ELR (cell line): ENCODE measurements at regions not wholly inside any gene's neighbourhood (a gene's known extent, or its start where the extent isn't known, plus 50 kb on each side); places are given as distances from the start of the nearest gene placed in this dataset.
"Not testable (repeated sequence)": the region's sequence is repeated elsewhere in the genome, so short reads cannot be mapped to it uniquely, and the experiment has no call there.

Source experiments
- DNase-seq: peaks from one replicate; pipeline ENCODE4 v3.0.0-alpha.2; 2015; ENCODE audit warnings: low read depth

DNA sequence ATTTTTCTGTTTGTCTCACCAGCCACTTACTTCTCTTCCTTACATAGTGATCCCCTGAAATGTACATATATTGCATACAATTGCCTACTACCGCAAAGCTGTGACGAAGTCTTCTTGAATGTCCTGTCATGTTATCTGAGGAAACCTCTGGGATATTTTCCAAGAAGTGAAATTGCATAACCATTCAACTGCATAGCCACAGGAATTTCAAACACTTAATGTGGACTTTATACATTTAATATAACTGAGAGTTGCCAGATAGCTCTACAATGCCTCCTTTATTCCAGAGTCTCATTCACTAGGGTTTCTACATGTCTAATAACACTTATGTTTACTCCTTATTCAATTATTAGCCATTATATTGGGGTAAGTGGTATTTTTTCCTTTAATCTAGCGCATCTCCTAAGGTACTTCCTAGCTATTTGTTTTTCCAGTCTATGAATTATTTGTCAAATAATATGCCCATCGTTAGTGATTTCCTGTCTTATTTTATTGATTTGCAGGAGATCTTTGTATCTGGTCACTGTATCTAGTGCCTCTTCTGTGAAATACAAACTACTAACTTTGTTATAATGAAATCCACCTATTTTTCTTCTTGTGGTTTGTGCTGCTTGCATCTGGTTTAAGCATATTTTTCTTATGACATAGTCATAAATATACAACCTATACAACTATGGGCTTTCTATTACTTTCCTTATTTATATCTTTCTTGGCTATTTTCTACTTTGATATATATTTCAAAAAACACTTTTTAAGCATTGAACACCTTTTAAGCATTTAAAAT, 69.2 kb upstream of the GRID2 start:
- DNase-seq: peak; percentile 92

DNA sequence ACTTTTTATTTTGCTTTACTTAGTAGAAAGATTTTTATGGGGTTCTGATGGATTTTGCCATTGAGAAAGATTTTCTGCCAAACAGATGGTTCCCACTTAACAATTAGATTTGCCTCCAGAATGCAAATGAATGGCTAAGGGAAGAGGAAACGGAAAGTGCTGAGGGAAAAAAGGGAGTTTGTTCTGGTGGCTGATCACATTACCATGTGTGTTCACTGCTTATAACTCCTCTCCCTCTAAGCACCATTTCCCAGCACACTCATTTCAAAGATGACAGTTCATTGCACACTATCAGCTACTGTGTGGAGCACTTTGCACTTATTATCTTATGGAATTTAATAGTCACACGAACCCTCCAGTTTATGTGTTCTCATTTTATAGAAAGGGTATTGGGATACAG, 68.0 kb upstream of the GRID2 start:
- DNase-seq: no peak

DNA sequence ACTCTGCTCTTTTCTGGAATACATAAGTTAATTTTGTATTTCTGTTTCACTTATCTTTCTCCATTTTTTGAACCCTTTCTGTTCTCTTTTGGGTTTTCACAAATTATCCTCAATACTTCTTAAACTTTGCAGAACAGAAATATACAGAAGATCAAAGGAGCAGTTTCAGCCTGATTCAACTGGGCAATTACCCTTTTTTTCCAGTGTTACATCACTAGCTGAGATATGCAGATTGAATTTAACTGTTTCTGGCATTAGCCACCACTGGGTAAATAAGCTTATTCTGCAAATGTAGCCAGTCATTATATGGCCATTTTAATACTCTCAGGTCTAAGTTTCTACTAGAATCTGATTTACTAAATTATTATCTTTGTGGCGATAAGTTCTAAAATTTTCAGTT, 66.9 kb upstream of the GRID2 start:
- no peak for DNase-seq

DNA sequence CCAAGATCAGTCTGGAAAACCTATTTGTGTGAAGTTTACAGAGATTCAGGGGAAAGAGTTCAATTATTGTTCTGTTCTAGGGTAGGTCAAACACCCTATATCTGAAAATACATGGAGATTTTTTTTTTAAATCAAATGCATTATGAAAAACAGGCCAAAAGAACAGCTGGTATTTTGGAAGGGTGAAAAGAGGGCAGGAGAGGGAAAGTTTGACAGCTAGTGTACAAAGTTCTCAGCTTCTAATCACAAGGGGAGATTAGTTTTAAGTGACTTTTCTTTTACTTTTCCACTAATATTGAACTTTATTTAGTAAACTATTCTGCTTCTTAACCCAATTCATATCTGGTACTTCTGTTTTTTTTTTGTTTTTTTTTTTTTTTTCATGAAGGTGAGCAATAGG, 66.2 kb upstream of the GRID2 start:
- no peak for DNase-seq

DNA sequence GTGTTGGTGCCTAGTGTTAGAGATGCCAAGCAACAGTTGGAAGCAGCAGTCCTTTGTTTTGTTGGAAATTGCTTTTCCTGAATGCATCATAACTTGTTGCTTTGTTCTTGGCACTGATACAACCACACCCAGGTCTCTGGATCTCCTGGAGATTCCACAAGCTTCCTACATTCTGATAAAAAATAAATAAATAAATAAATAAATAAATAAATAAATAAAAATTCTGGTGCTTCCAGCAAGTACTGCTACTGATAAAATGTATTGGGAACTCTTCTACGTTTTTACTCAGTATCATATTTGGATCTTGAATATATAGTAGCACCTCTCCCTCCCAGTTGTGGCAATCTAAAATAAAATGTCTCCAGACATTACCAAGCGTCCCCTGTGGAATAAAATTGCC, 62.7 kb upstream of the GRID2 start:
- DNase-seq: no peak

DNA sequence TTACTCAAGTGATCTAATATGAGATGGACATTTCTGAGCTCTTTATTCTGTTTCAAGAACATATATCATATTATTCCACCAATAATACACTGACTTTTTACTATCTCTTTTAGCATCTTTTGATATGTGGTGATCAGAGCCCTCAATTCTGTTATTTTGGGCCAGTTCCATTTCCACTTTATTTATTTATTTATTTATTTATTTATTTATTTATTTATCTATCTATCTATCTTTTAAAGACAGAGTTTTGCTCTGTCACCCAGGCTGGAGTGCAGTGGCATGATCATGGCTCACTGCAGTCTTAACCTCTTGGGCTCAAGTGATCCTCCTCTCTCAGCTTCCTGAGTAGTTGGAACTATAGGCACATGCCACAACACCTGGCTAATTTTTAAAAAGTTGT, 57.4 kb upstream of the GRID2 start:
- no peak for DNase-seq

DNA sequence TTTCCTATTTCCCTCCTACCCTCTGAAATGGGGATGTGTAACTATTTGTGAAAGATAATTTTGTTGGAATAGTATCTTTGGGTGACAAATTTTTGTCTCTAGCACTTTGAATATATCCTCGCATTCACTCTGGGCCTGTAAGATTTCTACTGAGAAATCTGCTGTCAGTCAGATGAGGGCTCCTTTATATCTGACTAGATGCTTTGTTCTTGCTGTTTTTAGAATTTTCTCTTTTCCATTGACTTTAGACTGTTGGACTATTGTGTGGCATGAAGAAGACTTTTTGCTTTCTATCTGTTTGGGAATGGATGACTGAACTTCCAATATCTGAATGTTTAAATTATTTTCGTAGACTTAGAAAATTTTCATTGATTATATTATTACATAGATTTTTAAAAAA, 54.2 kb upstream of the GRID2 start:
- no peak for DNase-seq

DNA sequence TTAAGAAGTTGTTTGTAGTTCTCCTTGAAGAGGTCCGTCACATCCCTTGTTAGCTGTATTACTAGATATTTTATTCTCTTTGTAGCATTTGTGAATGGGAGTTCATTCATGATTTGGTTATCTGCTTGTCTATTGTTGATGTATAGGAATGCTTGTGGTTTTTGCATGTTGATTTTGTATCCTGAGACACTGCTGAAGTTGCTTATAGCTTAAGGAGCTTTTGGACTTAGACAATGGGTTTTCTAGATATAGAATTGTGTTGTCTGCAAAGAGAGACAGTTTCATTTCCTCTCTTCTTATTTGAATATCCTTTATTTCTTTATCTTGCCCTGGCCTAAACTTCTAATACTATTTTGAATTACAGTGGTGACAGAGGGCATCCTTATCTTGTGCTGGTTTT, 52.1 kb upstream of the GRID2 start:
- no peak for DNase-seq

DNA sequence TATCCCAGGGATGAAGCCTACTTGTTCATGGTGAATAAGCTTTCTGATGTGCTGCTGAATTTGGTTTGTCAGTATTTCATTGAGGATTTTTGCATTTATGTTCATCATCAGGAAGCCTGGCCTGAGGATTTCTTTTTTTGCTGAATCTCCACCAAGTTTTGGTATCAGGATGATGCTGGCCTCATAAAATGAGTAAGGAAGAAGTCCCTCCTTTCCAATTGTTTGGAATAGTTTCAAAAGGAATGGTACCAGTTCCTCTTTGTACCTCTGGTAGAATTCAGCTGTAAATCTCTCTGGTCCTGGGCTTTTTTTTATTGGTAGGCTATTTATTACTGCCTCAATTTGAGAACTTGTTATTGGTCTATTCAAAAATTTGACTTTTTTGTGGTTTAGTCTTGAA, 51.4 kb upstream of the GRID2 start:
- not testable (repeated sequence) for DNase-seq

DNA sequence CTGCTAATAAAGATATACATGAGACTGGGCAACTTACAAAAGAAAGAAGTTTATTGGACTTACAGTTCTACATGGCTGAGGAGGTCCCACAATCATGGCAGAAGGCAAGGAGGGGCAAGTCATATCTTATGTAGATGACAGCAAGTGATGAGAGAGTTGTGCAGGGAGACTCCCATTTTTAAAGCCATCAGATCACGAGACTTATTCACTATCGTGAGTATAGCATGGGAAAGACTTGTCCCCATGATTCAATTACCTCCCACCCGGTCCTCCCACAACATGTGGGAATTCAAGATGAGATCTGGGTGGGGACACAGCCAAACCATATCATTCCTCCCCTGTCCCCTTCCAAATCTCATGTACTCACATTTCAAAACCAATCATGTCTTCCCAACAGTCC, 50.9 kb upstream of the GRID2 start:
- no peak for DNase-seq

DNA sequence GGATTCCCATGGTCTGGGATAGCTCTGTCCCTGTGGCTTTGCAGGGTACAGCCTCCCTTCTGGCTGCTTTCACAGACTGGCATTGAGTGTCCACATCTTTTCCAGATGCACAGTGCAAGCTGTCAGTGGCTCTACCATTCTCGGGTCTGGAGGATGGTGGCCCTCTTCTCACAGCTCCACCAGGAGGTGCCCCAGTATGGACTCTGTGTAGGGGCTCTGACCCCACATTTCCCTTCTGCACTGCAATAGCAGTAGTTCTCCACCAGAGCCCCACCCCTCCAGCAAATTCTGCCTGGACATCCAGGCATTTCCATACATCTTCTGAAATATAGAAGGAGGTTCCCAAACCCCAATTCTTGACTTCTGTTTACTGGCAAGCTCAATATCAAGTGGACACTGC, 50.2 kb upstream of the GRID2 start:
- no peak for DNase-seq
